ENCODE measurements at regions not wholly inside any gene's neighbourhood (a gene's known extent, or its start where the extent isn't known, plus 50 kb on each side); places are given as distances from the start of the nearest gene placed in this dataset.

GRCh38 chr9:30758726-30759446 lies 1625.6 kb upstream of the ACO1 start:
- Histone ChIP-seq H3K56ac (ENCODE audit: extremely low read depth, insufficient read depth, low read length) (no peak overlapping the region), H2BK5ac (ENCODE audit: low read depth, low read length, poor library complexity, severe bottlenecking) (no peak overlapping the region), H4K8ac (ENCODE audit: low read depth in 2 of 2, low read length in 2 of 2) (no peak overlapping the region), H3K14ac (replicated peaks; ENCODE audit: low read depth, low read length) (no peak overlapping the region), H2BK20ac (ENCODE audit: low read depth, low read length) (no peak overlapping the region), H2AK9ac (replicated peaks; ENCODE audit: low read depth, low read length, poor library complexity) (no peak overlapping the region), H3K9me1 (ENCODE audit: insufficient read depth, low read length) (no peaks in the 10 kb centered on the region), H3K27ac (ENCODE audit: insufficient read depth, low read length) (no peak overlapping the region), H4K5ac (ENCODE audit: low read depth, low read length) (no peak overlapping the region), H3K4me1 (ENCODE audit: control insufficient read depth, insufficient read depth, low read length) (no peaks in the 10 kb centered on the region), H3K79me1 (ENCODE audit: low read depth in 1 of 2, low read length in 2 of 2) (no peaks in the 10 kb centered on the region), H2BK120ac (ENCODE audit: low read depth, low read length) (no peak overlapping the region), H2BK15ac (ENCODE audit: low read depth, low read length) (no peak overlapping the region), H2AFZ (replicated peaks; ENCODE audit: low read length, poor library complexity) (no peak overlapping the region), H4K91ac (ENCODE audit: insufficient read depth, low read depth, low read length) (no peak overlapping the region), H3K27me3 (ENCODE audit: control insufficient read depth, insufficient read depth, low read length) (no peaks in the 10 kb centered on the region), H3K36me3 (ENCODE audit: control insufficient read depth, insufficient read depth, low read length) (no peaks in the 10 kb centered on the region), H3K4me2 (ENCODE audit: low read depth, low read length) (no peak overlapping the region), H3K18ac (ENCODE audit: low read depth, low read length) (no peak overlapping the region), H2AK5ac (ENCODE audit: low read depth, low read length) (no peak overlapping the region), H3K9ac (ENCODE audit: low read depth, low read length) (no peak overlapping the region), H3K23ac (ENCODE audit: low read depth, low read length) (no peak overlapping the region), H3K4ac (ENCODE audit: low read depth, low read length) (no peak overlapping the region), H4K20me1 (ENCODE audit: insufficient read depth, low read length) (no peaks in the 10 kb centered on the region), H3K9me3 (ENCODE audit: control insufficient read depth, insufficient read depth, low read length) (peaks cover 15% of the 10 kb centered on the region; the same call in 1 of the 2 replicates), H3K4me3 (ENCODE audit: insufficient read depth, low read depth, low read length) (no peak overlapping the region)
- ChIA-PET CTCF (no interaction called here), POLR2A (ENCODE audit: unreplicated experiment) (no interaction called here)
- TF ChIP-seq RAD21 (IDR thresholded peaks at IDR 0.05; ENCODE audit: low read length), result no peak
- TF ChIP-seq CHD1 (IDR thresholded peaks at IDR 0.05; ENCODE audit: low read depth, low read length), result no peak
- TF ChIP-seq POLR2A (IDR thresholded peaks at IDR 0.05; ENCODE audit: low read depth, low read length), result no peak
- no peak for TF ChIP-seq RCOR1 (IDR thresholded peaks at IDR 0.05; ENCODE audit: insufficient replicate concordance, low read length)
- TF ChIP-seq BHLHE40 (IDR thresholded peaks at IDR 0.05; ENCODE audit: low read depth, low read length), result no peak
- no peak for TF ChIP-seq ELK1 (IDR thresholded peaks at IDR 0.05; ENCODE audit: borderline replicate concordance, low read depth, low read length)
- WGBS, 2 experiments (ENCODE audit: extremely low coverage in 2 of 2, insufficient read length in 1 of 2), result 64% methylated on average over 18 of the region's 24 CpGs; no CpG with 5 or more reads in 1 of the 2 experiments
- ATAC-seq (ENCODE audit: low read depth), result no peak
- dilution Hi-C loops (cut with HindIII; ENCODE audit: low sequenced_read_pairs, unreplicated experiment), result no loop called here
- intact Hi-C loops (cut with micrococcal nuclease), result no loop called here
- BruUV-seq (replicated peaks), result no TSS peak
- in situ Hi-C loops (cut with MboI; ENCODE audit: low sequenced_read_pairs), result loop anchor here (25.0 kb wide), 1 partner anchor 97 kb away; no protein-coding TSS in a partner anchor
- DNase-seq, result no peak
